GM12878 (cell line): ENCODE measurements at regions not wholly inside any gene's neighbourhood (a gene's known extent, or its start where the extent isn't known, plus 50 kb on each side); places are given as distances from the start of the nearest gene placed in this dataset.

Source experiments
- ATAC-seq: fragments of 200-7000 bp; cut with Tn5 transposase; 3 replicates; pipeline ENCODE4 v1.9.1; 2020; ENCODE audit warnings: mild to moderate bottlenecking, moderate library complexity
- BruUV-seq: library from RNA; stranded (reverse); fragments of 400-500 nt; replicated peaks from 2 replicates; lab custom pipeline; 2021; lab: Mats Ljungman, UMichigan
- CTCF ChIA-PET: fragments of 300-600 bp; sonication (Branson Sonifier 250); formaldehyde crosslinking; extraction: SDS; loops from one replicate; lab custom pipeline; 2021; ENCODE audit warnings: inconsistent platforms; lab: Yijun Ruan, JAX
- POLR2A ChIA-PET: fragments of 350-600 bp; formaldehyde crosslinking; extraction: SDS; loops from one replicate; lab custom pipeline; 2021; ENCODE audit warnings: inconsistent platforms; lab: Charles Lee
- RAD21 ChIA-PET: fragments of 300-600 bp; sonication (Branson Sonifier 250); formaldehyde crosslinking; loops from one replicate; lab custom pipeline; 2023; ENCODE audit warnings: antibody characterized with exemption; ENCODE audit not compliant: unreplicated experiment; lab: Charles Lee
- SMC1A ChIA-PET: fragments of 300-600 bp; sonication (Branson Sonifier 250); formaldehyde crosslinking; loops from one replicate; lab custom pipeline; 2023; ENCODE audit not compliant: unreplicated experiment, uncharacterized antibody; lab: Charles Lee
- DNase-seq: peaks from one replicate; pipeline ENCODE4 v3.0.0-alpha.2; 2011; ENCODE audit warnings: low read depth, low spot score
- FAIRE-seq: peaks from 3 replicates; lab custom pipeline; 2011; peaks lifted over from hg19 to GRCh38; lab: Jason Lieb, UNC
- H2AFZ ChIP-seq: 2 replicates; pipeline ENCODE4 v1.6.0; 2011; ENCODE audit warnings: low read depth, low read length, control low read depth; ENCODE audit not compliant: control insufficient read depth
- H3K27ac ChIP-seq: 2 replicates; pipeline ENCODE4 v1.5.1; 2011; ENCODE audit warnings: control low read depth; ENCODE audit not compliant: control insufficient read depth, insufficient read depth
- H3K27me3 ChIP-seq, 2 experiments: replicated peaks in 1 of 2; 2 replicates each; pipeline versions ENCODE4 v1.6.0 to v1.6.1; 2011; ENCODE audit warnings: low read length in 1 of 2; ENCODE audit not compliant: control insufficient read depth in 2 of 2, insufficient read depth in 2 of 2
- H3K36me3 ChIP-seq, 2 experiments: 2 replicates each; pipeline ENCODE4 v1.5.1; 2011; ENCODE audit warnings: low read length in 1 of 2; ENCODE audit not compliant: control insufficient read depth in 2 of 2, insufficient read depth in 2 of 2
- H3K4me1 ChIP-seq: 2 replicates; pipeline ENCODE4 v1.6.1; 2011; ENCODE audit warnings: mild to moderate bottlenecking, low read length, moderate library complexity, mixed read lengths; ENCODE audit not compliant: control insufficient read depth, insufficient read depth
- H3K4me2 ChIP-seq: 2 replicates; pipeline ENCODE4 v1.6.0; 2011; ENCODE audit warnings: control low read depth; ENCODE audit not compliant: control insufficient read depth, insufficient read depth
- H3K4me3 ChIP-seq: fragments of 200-600 bp; sonication (generic); 2 replicates; pipeline ENCODE4 v1.5.1; 2016
- H3K79me2 ChIP-seq: 2 replicates; pipeline ENCODE4 v1.6.0; 2011; ENCODE audit warnings: low read length; ENCODE audit not compliant: control insufficient read depth, insufficient read depth
- H3K9ac ChIP-seq: 2 replicates; pipeline ENCODE4 v1.8.0; 2011; ENCODE audit warnings: low read length, control low read depth, mixed read lengths; ENCODE audit not compliant: control insufficient read depth, insufficient read depth
- H3K9me3 ChIP-seq: replicated peaks from 3 replicates; pipeline ENCODE4 v1.5.1; 2011; ENCODE audit warnings: mild to moderate bottlenecking, low read length; ENCODE audit not compliant: control insufficient read depth, insufficient read depth
- H4K20me1 ChIP-seq: 2 replicates; pipeline ENCODE4 v1.6.0; 2011; ENCODE audit not compliant: control insufficient read depth, insufficient read depth
- BCLAF1 ChIP-seq: fragments of 450-650 bp; IDR thresholded peaks from 2 replicates; pipeline ENCODE4 v1.6.1; 2017; ENCODE audit warnings: antibody characterized with exemption, mild to moderate bottlenecking, moderate library complexity
- CEBPB ChIP-seq, 2 experiments: fragments of 150-350 bp in 1 of 2; IDR thresholded peaks; 2 replicates each; pipeline ENCODE4 v1.6.1; 2012 to 2014; ENCODE audit warnings: low read depth in 2 of 2, low read length in 2 of 2, borderline replicate concordance in 1 of 2, inconsistent platforms in 1 of 2
- CREB1 ChIP-seq: IDR thresholded peaks from 2 replicates; pipeline ENCODE4 v1.6.1; 2012; ENCODE audit warnings: low read depth, mild to moderate bottlenecking, inconsistent platforms
- ESRRA ChIP-seq: IDR thresholded peaks from 2 replicates; pipeline ENCODE4 v1.6.1; 2012; ENCODE audit warnings: mild to moderate bottlenecking, low read length, improper control_type of control experiment
- HCFC1 ChIP-seq: fragments of 150-350 bp; IDR thresholded peaks from 2 replicates; pipeline ENCODE4 v1.6.1; 2014; ENCODE audit warnings: low read length
- HDAC2 ChIP-seq: fragments of 200-600 bp; sonication (generic); IDR thresholded peaks from 2 replicates; pipeline ENCODE4 v1.6.1; 2017
- PRDM15 ChIP-seq: fragments of 450-650 bp; formaldehyde crosslinking; IDR thresholded peaks from 2 replicates; pipeline ENCODE4 v1.4.0; 2020; ENCODE audit warnings: mild to moderate bottlenecking, moderate library complexity
- RB1 ChIP-seq: fragments of 450-650 bp; formaldehyde crosslinking; IDR thresholded peaks from 2 replicates; pipeline ENCODE4 v1.6.1; 2017; ENCODE audit warnings: mild to moderate bottlenecking, borderline replicate concordance
- SIX5 ChIP-seq: IDR thresholded peaks from 2 replicates; pipeline ENCODE4 v1.6.1; 2011; ENCODE audit warnings: mild to moderate bottlenecking, low read depth, low read length, moderate library complexity; ENCODE audit not compliant: severe bottlenecking
- SP1 ChIP-seq: IDR thresholded peaks from one replicate; pipeline ENCODE4 v1.6.1; 2011; ENCODE audit warnings: low read depth, low read length
- STAT3 ChIP-seq: IDR thresholded peaks from 2 replicates; pipeline ENCODE4 v1.6.1; 2011; ENCODE audit warnings: low read depth, low read length, improper control_type of control experiment
- SUPT20H ChIP-seq: IDR thresholded peaks from 2 replicates; pipeline ENCODE4 v1.6.1; 2011; ENCODE audit warnings: low read depth, mild to moderate bottlenecking, low read length, moderate library complexity, borderline replicate concordance; ENCODE audit not compliant: control insufficient read depth
- YY1 ChIP-seq: IDR thresholded peaks from 2 replicates; pipeline ENCODE4 v1.6.1; 2011; ENCODE audit warnings: low read depth, mild to moderate bottlenecking, low read length
- ZBTB4 ChIP-seq: fragments of 450-650 bp; formaldehyde crosslinking; IDR thresholded peaks from 2 replicates; pipeline ENCODE4 v1.4.0; 2022; ENCODE audit warnings: mild to moderate bottlenecking, moderate library complexity
- ZNF207 ChIP-seq: fragments of 450-650 bp; IDR thresholded peaks from 2 replicates; pipeline ENCODE4 v1.6.1; 2014; ENCODE audit warnings: antibody characterized with exemption, mild to moderate bottlenecking, borderline replicate concordance
- ZNF384 ChIP-seq: IDR thresholded peaks from 2 replicates; pipeline ENCODE4 v1.6.1; 2012; ENCODE audit warnings: low read depth, mild to moderate bottlenecking, low read length, improper control_type of control experiment, borderline replicate concordance
- WGBS: methylation state at CpG from one replicate; pipeline ENCODE4 v1.1.6; 2016; ENCODE audit warnings: low lambda C conversion rate; ENCODE audit not compliant: insufficient replicate concordance, insufficient coverage; ENCODE audit errors: missing lambda C conversion rate; 5-methylcytosine and 5-hydroxymethylcytosine counted together
- in situ Hi-C: fragments of 300-500 bp; cut with MboI; formaldehyde crosslinking; loops from 9 replicates; pipeline ENCODE4 v1.14.3; 2018; ENCODE audit warnings: mixed read lengths
- intact Hi-C: fragments of 100-400 bp; cut with micrococcal nuclease; formaldehyde crosslinking; loops from one replicate; pipeline ENCODE4 v1.14.2; 2022; ENCODE audit not compliant: unreplicated experiment

- Histone ChIP-seq H2AFZ (no peak overlapping the region), H3K36me3 (no peaks in the 10 kb centered on the region), H3K4me2 (no peak overlapping the region), H3K79me2 (no peaks in the 10 kb centered on the region), H4K20me1 (no peaks in the 10 kb centered on the region), H3K27ac (no peak overlapping the region)
- BruUV-seq: no TSS peak
- FAIRE-seq (no peak), ATAC-seq (no peak)
- in situ Hi-C loops: no loop called here
- intact Hi-C loops: no loop called here
- POLR2A ChIA-PET: no interaction called here
- 0% methylated on average over 1 of the region's 1 CpG for WGBS
- TF ChIP-seq HCFC1 (no peak), SP1 (no peak), ZNF384 (no peak), RB1 (no peak), SUPT20H (no peak), BCLAF1 (no peak), STAT3 (no peak), ZNF207 (no peak), PRDM15 (CRISPR knock-in tag) (no peak), SIX5 (no peak), CEBPB (IDR thresholded peaks at IDR 0.05; ENCODE audit: borderline replicate concordance in 1 of 2, low read depth in 2 of 2, low read length in 2 of 2) (no peak), ZBTB4 (CRISPR knock-in tag) (no peak), HDAC2 (no peak), ESRRA (no peak), YY1 (no peak), CREB1 (no peak)
- TF ChIP-seq, all 136 proteins: peak for 0
- RAD21 ChIA-PET: no interaction called here
- CTCF ChIA-PET: no interaction called here
- no peak for DNase-seq
- Histone ChIP-seq H3K9me3 (no peaks in the 10 kb centered on the region), H3K4me1 (no peaks in the 10 kb centered on the region), H3K27me3 (no peaks in the 10 kb centered on the region), H3K4me3 (no peak overlapping the region), H3K9ac (no peak overlapping the region)
- SMC1A ChIA-PET: no interaction called here
These were observed 413.0 kb downstream of the TUSC7 start for GRCh38 chr3:117122609-117123008.
